GM13977 (cell line): ENCODE measurements at regions not wholly inside any gene's neighbourhood (a gene's known extent, or its start where the extent isn't known, plus 50 kb on each side); places are given as distances from the start of the nearest gene placed in this dataset.
"Not testable (repeated sequence)": the region's sequence is repeated elsewhere in the genome, so short reads cannot be mapped to it uniquely, and the experiment has no call there.

Source experiments
- DNase-seq: peaks from one replicate; pipeline ENCODE4 v3.0.0; 2012; ENCODE audit warnings: low spot score
- in situ Hi-C: fragments of 300-500 bp; cut with MboI; formaldehyde crosslinking; loops from one replicate; pipeline ENCODE4 v1.12.0; 2022; ENCODE audit warnings: low sequenced_read_pairs, low pct_unique_long_range_greater_than_20kb, mixed read lengths, inconsistent platforms; ENCODE audit not compliant: unreplicated experiment
- TF ChIP-seq, protein P1 (sequence below): IDR thresholded peaks from 2 replicates; pipeline ENCODE4 v1.5.1; 2012; ENCODE audit warnings: mild to moderate bottlenecking, control low read depth; ENCODE audit not compliant: insufficient read depth; ENCODE audit errors: extremely low read depth, missing control alignments

DNA sequence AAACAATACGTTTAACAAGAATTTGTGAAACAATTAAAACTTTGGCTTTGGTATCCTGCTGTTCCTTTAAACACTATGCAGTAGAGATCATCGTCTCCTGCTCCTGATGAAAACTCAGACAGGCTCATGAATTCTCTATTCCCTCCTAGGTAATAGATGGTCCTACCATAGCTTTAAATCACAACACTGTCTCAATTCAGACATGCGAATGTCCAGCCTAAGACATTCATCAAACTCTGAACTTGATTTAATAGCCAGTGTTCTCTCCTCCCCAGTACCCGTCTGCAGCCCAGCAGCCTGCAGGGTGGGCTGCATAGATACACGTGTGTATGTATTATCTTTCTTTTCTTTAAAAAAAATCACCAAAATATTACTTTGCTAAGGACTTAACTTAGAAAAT lies 232.8 kb downstream of the TTLL2 start:
- in situ Hi-C loops = no loop called here
- DNase-seq = no peak
- TF ChIP-seq, protein P1, sequence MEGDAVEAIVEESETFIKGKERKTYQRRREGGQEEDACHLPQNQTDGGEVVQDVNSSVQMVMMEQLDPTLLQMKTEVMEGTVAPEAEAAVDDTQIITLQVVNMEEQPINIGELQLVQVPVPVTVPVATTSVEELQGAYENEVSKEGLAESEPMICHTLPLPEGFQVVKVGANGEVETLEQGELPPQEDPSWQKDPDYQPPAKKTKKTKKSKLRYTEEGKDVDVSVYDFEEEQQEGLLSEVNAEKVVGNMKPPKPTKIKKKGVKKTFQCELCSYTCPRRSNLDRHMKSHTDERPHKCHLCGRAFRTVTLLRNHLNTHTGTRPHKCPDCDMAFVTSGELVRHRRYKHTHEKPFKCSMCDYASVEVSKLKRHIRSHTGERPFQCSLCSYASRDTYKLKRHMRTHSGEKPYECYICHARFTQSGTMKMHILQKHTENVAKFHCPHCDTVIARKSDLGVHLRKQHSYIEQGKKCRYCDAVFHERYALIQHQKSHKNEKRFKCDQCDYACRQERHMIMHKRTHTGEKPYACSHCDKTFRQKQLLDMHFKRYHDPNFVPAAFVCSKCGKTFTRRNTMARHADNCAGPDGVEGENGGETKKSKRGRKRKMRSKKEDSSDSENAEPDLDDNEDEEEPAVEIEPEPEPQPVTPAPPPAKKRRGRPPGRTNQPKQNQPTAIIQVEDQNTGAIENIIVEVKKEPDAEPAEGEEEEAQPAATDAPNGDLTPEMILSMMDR = no peak

DNA sequence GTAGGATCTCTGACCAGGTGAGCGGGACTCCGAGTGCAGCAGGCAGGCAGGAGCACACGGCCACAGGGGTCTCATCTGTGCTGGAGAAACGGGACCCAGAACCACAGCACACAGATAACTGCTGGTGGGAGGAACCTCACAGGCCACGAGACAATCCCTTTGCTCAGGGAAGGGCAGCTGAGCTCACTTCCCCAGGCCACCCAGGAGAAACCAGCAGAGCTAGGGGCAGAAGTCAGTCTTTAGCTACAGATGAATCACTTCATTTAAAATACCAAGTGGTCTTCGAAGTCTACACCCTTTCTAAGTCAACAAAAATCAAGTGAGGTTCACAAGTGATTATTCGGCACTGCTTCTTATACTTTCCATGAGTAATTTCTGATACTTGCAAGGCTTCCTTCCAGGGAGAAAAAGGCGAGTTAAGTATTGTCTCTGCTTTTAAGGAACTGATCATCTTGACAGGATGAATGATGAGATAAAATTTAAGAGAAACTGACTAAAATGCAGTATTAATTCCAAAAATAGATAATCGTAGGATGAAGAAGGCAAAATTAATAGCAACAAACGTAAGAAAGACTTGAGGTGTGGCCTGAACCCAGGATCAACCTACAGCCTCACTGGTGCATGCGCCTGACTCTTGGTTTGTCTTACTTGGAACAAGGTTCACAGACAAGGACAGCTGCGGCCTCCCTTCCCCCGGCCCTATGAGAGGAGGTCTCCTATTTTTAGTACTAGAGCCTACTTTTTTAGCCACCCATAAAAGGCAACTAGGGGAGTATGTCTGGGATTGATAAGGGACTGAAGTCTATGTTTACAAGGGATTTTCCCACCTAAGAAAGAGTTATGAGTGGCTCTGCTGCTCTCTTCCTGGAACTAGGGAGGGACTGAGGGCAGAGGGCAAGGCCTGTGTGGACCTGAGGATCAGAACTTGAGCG lies 233.6 kb downstream of the TTLL2 start:
- in situ Hi-C loops = no loop called here

DNA sequence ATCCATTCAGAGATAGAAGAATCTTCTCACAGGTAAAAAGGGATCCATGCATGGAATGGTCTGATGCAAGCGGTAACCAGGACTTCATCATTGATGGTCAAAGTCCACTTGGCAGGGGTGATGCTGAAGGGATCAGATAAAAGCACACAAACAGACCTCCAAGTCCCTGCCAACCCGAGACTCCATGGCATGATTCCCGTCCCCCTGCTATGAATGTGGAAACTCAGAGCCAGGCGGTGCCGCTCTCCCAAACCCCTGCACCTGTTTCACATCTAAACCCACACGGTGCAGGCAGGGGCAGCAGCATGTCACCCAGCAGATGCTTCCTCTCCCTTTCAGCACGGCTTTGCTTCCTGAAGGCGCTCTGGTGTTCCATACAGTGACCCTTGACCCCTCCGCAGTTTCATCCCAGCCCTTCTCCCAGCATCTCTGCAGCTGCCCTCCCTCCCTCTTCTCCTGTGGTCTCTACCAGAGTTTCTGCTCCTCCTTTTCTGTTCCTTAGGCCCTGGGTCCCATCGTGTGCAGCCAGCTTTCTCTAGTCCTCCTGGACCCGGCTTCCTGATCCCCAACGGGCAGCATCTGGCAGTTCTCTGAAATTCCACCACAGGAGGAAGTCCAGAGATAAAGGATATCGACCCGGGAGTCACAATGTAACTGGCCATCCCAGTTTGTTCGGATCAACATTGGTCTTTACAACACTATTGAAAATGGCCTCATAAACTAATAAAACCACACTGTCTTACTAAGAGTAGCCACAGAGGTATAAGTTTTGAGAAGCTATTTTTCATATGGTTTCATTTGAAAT lies 235.0 kb downstream of the TTLL2 start:
- in situ Hi-C loops = no loop called here
- TF ChIP-seq, protein P1 = no peak
- DNase-seq = no peak

More for the DNA sequence above, 233.6 kb downstream of the TTLL2 start:
- DNase-seq = no peak
- TF ChIP-seq, protein P1 = no peak

- TF ChIP-seq, protein P1 = no peak
- DNase-seq = no peak
- in situ Hi-C loops = no loop called here
These were observed 236.0 kb downstream of the TTLL2 start for GRCh38 chr6:167560673-167561569.

DNA sequence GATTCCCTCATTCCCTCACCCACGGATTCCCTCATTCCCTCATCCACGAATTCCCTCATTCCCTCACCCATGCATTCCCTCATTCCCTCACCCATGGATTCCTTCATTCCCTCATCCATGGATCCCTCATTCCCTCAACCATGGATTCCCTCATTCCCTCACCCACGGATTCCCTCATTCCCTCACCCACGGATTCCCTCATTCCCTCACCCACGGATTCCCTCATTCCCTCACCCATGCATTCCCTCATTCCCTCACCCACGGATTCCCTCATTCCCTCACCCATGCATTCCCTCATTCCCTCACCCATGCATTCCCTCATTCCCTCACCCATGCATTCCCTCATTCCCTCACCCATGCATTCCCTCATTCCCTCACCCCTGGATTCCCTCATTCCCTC lies 238.0 kb downstream of the TTLL2 start:
- in situ Hi-C loops, DNase-seq: not testable (repeated sequence)

DNA sequence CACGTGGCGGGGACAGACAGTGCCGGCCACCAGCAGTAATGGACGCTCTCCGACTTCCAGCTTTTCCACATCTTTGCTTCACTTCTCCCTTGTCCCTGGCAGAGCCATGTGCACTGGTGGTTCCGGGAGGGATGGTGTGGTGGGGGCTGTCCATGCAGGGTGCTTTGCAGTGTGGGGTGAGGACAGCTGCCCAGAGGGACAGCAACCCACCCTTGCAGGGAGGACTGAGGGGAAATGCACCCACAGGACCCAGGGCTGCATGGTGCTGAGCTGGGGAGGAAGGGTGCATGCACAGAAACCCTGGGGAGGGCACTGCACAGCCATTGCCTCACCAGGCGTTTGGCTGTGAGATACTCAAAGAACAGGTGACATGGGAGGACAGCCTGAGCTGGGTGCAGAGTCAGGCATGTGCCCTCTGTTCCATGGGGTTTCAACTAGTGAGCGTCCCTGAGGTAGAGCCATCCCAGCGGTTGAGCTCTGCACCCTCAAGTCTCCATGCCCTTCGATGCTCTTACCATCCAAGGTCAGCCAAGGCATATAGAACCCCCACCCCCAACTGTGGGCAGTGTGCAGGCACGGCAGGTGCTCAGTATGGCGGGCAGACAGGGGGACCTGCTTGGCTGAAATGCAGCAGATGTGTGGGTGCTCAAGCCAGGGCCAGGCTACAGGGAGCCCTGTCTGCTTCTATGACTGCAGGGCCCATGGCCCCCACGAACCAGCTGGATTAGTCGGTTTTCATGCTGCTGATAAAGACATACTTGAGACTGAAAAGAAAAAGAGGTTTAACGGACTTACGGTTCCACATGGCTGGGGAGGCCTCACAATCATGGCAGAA lies 239.7 kb downstream of the TTLL2 start:
- TF ChIP-seq, protein P1 = no peak
- DNase-seq = no peak
- in situ Hi-C loops = no loop called here
